SK-N-MC (cell line): ENCODE measurements at regions not wholly inside any gene's neighbourhood (a gene's known extent, or its start where the extent isn't known, plus 50 kb on each side); places are given as distances from the start of the nearest gene placed in this dataset.

Experiments
- EZH2 ChIP-seq: fragments of 200-600 bp; sonication (generic); IDR thresholded peaks from one replicate; pipeline ENCODE4 v1.6.1; 2017; ENCODE audit warnings: antibody characterized with exemption
- POLR2AphosphoS5 ChIP-seq: IDR thresholded peaks from 2 replicates; pipeline ENCODE4 v1.6.1; 2012; ENCODE audit warnings: mild to moderate bottlenecking, low read depth, low read length, borderline replicate concordance

- TF ChIP-seq POLR2AphosphoS5, result no peak
- TF ChIP-seq EZH2, result no peak
Observed at GRCh38 chr7:1290679-1291356, 58.1 kb downstream of the UNCX start.
